ENCODE measurements at regions not wholly inside any gene's neighbourhood (a gene's known extent, or its start where the extent isn't known, plus 50 kb on each side); places are given as distances from the start of the nearest gene placed in this dataset.

GRCh38 chr4:136461533-136461932 is 1070.8 kb downstream of the PCDH18 start:
- TF ChIP-seq POLR2A (IDR thresholded peaks at IDR 0.05; ENCODE audit: low read length): no peak
- no peak for TF ChIP-seq GATA1 (IDR thresholded peaks at IDR 0.05; ENCODE audit: low read depth, low read length)

Data from erythroblast (primary cell).